ENCODE measurements at regions not wholly inside any gene's neighbourhood (a gene's known extent, or its start where the extent isn't known, plus 50 kb on each side); places are given as distances from the start of the nearest gene placed in this dataset.

DNA sequence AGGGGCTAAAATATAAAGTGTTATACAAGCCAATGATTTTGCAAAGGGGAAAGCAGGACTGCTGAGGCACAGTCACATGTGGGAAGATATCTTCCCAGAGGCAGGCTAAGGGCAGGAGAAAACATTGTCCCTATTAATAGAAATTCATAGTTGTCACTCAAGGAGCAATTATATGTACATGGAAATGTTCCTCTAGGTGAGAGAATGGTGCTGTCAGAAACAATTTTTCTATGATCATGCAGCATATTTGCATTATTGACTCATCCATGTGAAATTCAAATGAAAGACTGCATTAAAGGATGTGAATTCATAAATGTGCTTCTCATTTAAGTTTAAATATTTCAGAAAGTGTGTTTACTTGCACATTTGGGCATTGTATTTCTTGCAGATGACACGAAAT is 775.9 kb upstream of the CDH9 start:
- no peak for DNase-seq (ENCODE audit: low read depth in 1 of 2, low spot score in 1 of 2)
- no peaks in the 10 kb centered on the region for H3K27me3 ChIP-seq (ENCODE audit: insufficient read depth, poor library complexity, severe bottlenecking)
- no peak overlapping the region for H3K4me3 ChIP-seq (replicated peaks; ENCODE audit: insufficient read depth, low read length)
- no peak for TF ChIP-seq GABPA (IDR thresholded peaks at IDR 0.05; ENCODE audit: low read depth)
- TF ChIP-seq, protein P1, sequence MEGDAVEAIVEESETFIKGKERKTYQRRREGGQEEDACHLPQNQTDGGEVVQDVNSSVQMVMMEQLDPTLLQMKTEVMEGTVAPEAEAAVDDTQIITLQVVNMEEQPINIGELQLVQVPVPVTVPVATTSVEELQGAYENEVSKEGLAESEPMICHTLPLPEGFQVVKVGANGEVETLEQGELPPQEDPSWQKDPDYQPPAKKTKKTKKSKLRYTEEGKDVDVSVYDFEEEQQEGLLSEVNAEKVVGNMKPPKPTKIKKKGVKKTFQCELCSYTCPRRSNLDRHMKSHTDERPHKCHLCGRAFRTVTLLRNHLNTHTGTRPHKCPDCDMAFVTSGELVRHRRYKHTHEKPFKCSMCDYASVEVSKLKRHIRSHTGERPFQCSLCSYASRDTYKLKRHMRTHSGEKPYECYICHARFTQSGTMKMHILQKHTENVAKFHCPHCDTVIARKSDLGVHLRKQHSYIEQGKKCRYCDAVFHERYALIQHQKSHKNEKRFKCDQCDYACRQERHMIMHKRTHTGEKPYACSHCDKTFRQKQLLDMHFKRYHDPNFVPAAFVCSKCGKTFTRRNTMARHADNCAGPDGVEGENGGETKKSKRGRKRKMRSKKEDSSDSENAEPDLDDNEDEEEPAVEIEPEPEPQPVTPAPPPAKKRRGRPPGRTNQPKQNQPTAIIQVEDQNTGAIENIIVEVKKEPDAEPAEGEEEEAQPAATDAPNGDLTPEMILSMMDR (IDR thresholded peaks at IDR 0.05; ENCODE audit: insufficient read depth, low read length) = no peak
- TF ChIP-seq, protein P2, sequence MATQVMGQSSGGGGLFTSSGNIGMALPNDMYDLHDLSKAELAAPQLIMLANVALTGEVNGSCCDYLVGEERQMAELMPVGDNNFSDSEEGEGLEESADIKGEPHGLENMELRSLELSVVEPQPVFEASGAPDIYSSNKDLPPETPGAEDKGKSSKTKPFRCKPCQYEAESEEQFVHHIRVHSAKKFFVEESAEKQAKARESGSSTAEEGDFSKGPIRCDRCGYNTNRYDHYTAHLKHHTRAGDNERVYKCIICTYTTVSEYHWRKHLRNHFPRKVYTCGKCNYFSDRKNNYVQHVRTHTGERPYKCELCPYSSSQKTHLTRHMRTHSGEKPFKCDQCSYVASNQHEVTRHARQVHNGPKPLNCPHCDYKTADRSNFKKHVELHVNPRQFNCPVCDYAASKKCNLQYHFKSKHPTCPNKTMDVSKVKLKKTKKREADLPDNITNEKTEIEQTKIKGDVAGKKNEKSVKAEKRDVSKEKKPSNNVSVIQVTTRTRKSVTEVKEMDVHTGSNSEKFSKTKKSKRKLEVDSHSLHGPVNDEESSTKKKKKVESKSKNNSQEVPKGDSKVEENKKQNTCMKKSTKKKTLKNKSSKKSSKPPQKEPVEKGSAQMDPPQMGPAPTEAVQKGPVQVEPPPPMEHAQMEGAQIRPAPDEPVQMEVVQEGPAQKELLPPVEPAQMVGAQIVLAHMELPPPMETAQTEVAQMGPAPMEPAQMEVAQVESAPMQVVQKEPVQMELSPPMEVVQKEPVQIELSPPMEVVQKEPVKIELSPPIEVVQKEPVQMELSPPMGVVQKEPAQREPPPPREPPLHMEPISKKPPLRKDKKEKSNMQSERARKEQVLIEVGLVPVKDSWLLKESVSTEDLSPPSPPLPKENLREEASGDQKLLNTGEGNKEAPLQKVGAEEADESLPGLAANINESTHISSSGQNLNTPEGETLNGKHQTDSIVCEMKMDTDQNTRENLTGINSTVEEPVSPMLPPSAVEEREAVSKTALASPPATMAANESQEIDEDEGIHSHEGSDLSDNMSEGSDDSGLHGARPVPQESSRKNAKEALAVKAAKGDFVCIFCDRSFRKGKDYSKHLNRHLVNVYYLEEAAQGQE (IDR thresholded peaks at IDR 0.05; ENCODE audit: insufficient replicate concordance, low read depth) = no peak
- no peak for TF ChIP-seq POLR2AphosphoS5 (IDR thresholded peaks at IDR 0.05; ENCODE audit: low read depth)
- TF ChIP-seq SPI1 (IDR thresholded peaks at IDR 0.05; ENCODE audit: borderline replicate concordance, low read depth) = no peak
- no peak overlapping the region for H3K27ac ChIP-seq (replicated peaks)

DNA sequence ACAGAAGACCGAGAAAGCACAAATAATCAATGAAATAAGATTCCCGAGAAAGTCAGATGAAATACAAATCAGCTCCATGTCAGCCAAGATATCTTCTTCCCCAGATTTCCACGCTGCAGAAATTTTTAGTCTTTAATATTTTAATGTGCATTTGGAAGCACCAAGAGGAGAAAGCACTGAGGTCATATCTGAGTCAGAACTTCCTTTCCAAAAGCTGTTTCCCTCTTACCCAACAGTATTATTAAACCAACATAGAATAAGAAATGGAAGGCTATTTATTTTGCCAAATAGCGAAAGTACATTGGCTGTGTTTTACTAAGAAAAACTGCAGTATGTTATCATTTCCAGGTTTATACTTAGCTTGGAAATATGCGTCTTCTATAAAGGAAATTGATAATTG is 772.1 kb upstream of the CDH9 start:
- no peak for DNase-seq (ENCODE audit: low read depth in 1 of 2, low spot score in 1 of 2)
- TF ChIP-seq, protein P1 (IDR thresholded peaks at IDR 0.05; ENCODE audit: insufficient read depth, low read length) = no peak
- TF ChIP-seq SPI1 (IDR thresholded peaks at IDR 0.05; ENCODE audit: borderline replicate concordance, low read depth) (no peak), GABPA (IDR thresholded peaks at IDR 0.05; ENCODE audit: low read depth) (no peak), POLR2AphosphoS5 (IDR thresholded peaks at IDR 0.05; ENCODE audit: low read depth) (no peak)
- TF ChIP-seq, protein P2 (IDR thresholded peaks at IDR 0.05; ENCODE audit: insufficient replicate concordance, low read depth) = no peak

DNA sequence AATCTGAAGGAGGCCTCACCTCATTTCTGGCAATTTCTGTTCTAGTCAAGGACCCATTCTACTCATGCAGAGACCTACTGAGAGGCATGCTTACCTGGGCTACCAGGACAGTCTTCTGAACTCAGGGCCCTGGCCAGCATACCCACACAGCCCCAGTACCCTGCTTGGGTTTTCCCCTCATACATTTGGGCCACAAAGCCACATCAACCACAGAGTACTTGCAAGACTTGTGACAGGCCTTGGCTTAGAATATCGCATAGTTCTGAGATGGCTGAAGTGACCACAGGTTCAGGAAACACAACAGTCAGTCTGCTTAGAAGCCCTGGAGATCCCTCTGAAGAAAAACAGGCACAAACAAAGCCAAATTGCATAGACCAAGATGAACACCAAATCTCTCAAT is 758.8 kb upstream of the CDH9 start:
- no peak overlapping the region for H3K4me3 ChIP-seq (replicated peaks; ENCODE audit: insufficient read depth, low read length)
- no peaks in the 10 kb centered on the region for H3K27me3 ChIP-seq (ENCODE audit: insufficient read depth, poor library complexity, severe bottlenecking)
- no peak for TF ChIP-seq POLR2AphosphoS5 (IDR thresholded peaks at IDR 0.05; ENCODE audit: low read depth)
- no peak for TF ChIP-seq GABPA (IDR thresholded peaks at IDR 0.05; ENCODE audit: low read depth)
- TF ChIP-seq, protein P1 (IDR thresholded peaks at IDR 0.05; ENCODE audit: insufficient read depth, low read length) = no peak
- TF ChIP-seq, protein P2 (IDR thresholded peaks at IDR 0.05; ENCODE audit: insufficient replicate concordance, low read depth) = no peak
- no peak for TF ChIP-seq SPI1 (IDR thresholded peaks at IDR 0.05; ENCODE audit: borderline replicate concordance, low read depth)
- no peak for DNase-seq (ENCODE audit: low read depth in 1 of 2, low spot score in 1 of 2)
- H3K27ac ChIP-seq (replicated peaks) = no peak overlapping the region

More for the DNA sequence above, 772.1 kb upstream of the CDH9 start:
- H3K27ac ChIP-seq (replicated peaks) = no peak overlapping the region
- no peak overlapping the region for H3K4me3 ChIP-seq (replicated peaks; ENCODE audit: insufficient read depth, low read length)
- H3K27me3 ChIP-seq (ENCODE audit: insufficient read depth, poor library complexity, severe bottlenecking) = no peaks in the 10 kb centered on the region

All from HL-60 (cell line).